HG02840 (cell line): ENCODE measurements at regions not wholly inside any gene's neighbourhood (a gene's known extent, or its start where the extent isn't known, plus 50 kb on each side); places are given as distances from the start of the nearest gene placed in this dataset.

Source experiments
- ATAC-seq: cut with Tn5 transposase; IDR thresholded peaks from one replicate; pipeline ENCODE4 v1.9.1; 2021; ENCODE audit warnings: mild to moderate bottlenecking, moderate library complexity, moderate number of reproducible peaks; ENCODE audit not compliant: unreplicated experiment, low FRiP score

GRCh38 chrX:6599230-6599860 is 64.4 kb upstream of the VCX3A start:
- ATAC-seq: no peak
